B cell (primary cell): ENCODE measurements at regions not wholly inside any gene's neighbourhood (a gene's known extent, or its start where the extent isn't known, plus 50 kb on each side); places are given as distances from the start of the nearest gene placed in this dataset.

Experiments
- EZH2 ChIP-seq: IDR thresholded peaks from 2 replicates; pipeline ENCODE4 v1.6.1; 2012; ENCODE audit warnings: borderline replicate concordance, low read depth, mild to moderate bottlenecking, moderate library complexity, low read length; ENCODE audit not compliant: insufficient read depth, poor library complexity, severe bottlenecking
- TF ChIP-seq, protein P1 (sequence below): fragments of 200-600 bp; IDR thresholded peaks from one replicate; pipeline ENCODE4 v1.8.0; 2022; ENCODE audit warnings: antibody characterized with exemption, mild to moderate bottlenecking

DNA sequence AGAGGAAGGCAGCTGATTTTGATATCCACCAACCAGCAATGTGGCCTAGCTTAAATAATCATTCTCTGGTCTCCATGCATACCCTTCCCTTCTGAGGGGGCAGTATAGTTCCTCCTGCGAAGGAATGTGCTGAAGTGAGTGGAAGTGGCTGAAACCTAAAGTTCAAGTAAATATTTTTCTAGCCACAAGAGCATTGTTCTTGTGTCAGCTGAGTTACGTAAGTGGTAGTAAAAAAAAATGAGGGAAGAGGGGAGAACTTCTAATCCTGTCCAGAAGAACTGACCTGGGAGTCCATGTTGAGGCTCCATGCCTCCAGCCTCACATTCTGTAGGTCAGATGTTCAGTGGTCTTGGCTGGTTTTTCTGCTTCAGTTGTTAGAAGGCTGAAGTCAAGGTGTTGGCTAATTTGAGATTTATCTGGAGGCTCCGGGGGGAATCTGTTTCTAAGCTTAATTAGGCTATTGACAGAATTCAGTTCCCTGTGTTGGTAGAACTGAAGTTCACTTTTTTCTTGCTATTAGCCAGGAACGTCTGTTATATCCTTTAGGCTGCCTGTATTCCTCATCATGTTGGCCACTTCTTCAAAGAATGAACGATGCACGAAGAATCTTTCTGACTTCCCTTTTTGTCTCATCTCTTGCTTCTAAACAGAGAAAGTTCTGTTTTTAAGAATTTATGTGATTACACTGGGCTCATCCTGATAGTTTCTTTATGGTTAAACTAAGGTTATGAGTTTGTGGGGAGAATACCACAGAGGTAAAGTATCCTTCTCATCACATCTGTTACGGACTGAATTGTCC is 207.1 kb upstream of the PRSS16 start:
- TF ChIP-seq, protein P1, sequence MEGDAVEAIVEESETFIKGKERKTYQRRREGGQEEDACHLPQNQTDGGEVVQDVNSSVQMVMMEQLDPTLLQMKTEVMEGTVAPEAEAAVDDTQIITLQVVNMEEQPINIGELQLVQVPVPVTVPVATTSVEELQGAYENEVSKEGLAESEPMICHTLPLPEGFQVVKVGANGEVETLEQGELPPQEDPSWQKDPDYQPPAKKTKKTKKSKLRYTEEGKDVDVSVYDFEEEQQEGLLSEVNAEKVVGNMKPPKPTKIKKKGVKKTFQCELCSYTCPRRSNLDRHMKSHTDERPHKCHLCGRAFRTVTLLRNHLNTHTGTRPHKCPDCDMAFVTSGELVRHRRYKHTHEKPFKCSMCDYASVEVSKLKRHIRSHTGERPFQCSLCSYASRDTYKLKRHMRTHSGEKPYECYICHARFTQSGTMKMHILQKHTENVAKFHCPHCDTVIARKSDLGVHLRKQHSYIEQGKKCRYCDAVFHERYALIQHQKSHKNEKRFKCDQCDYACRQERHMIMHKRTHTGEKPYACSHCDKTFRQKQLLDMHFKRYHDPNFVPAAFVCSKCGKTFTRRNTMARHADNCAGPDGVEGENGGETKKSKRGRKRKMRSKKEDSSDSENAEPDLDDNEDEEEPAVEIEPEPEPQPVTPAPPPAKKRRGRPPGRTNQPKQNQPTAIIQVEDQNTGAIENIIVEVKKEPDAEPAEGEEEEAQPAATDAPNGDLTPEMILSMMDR, result no peak
- TF ChIP-seq EZH2, result no peak
